ENCODE measurements at regions not wholly inside any gene's neighbourhood (a gene's known extent, or its start where the extent isn't known, plus 50 kb on each side); places are given as distances from the start of the nearest gene placed in this dataset.

- Histone ChIP-seq H3K4me2 (ENCODE audit: extremely low read depth, insufficient read depth, low read length) (no peak overlapping the region), H4K20me1 (ENCODE audit: control insufficient read depth, extremely low read depth, insufficient read depth, low read length) (no peaks in the 10 kb centered on the region), H2AFZ (ENCODE audit: low read length) (no peak overlapping the region), H3K4me1 (ENCODE audit: control insufficient read depth, extremely low read depth, insufficient read depth, low read length) (no peaks in the 10 kb centered on the region), H3K79me2 (ENCODE audit: control insufficient read depth, insufficient read depth, low read length) (no peaks in the 10 kb centered on the region), H3K9ac (ENCODE audit: insufficient read depth, low read length) (no peak overlapping the region), H3K9me3 (ENCODE audit: control insufficient read depth, insufficient read depth, low read depth, low read length) (no peaks in the 10 kb centered on the region), H3K27ac (ENCODE audit: insufficient read depth, low read length) (no peak overlapping the region), H3K27me3 (ENCODE audit: control insufficient read depth, insufficient read depth, low read length) (no peaks in the 10 kb centered on the region), H3K4me3 (replicated peaks in 1 of 4; ENCODE audit: control extremely low read depth in 1 of 4, insufficient read depth in 1 of 4, low read depth in 3 of 4, low read length in 4 of 4) (no peak overlapping the region), H3K36me3 (ENCODE audit: control insufficient read depth, insufficient read depth, low read length) (no peaks in the 10 kb centered on the region)
- DNase-seq (ENCODE audit: low read depth in 2 of 2): no peak
- TF ChIP-seq CTCF (conservative IDR thresholded peaks at IDR 0.05 in 1 of 2, IDR thresholded peaks at IDR 0.05 in 1 of 2; ENCODE audit: low read depth in 1 of 2, low read length in 2 of 2) (no peak), EZH2 (IDR thresholded peaks at IDR 0.05; ENCODE audit: low read length, missing control alignments) (no peak)
Measured at GRCh38 chr4:123569541-123569940, 172.9 kb downstream of the SPRY1 start.

- Histone ChIP-seq H3K9ac (ENCODE audit: insufficient read depth, low read length) (no peak overlapping the region), H3K9me3 (ENCODE audit: control insufficient read depth, insufficient read depth, low read depth, low read length) (no peaks in the 10 kb centered on the region), H3K4me1 (ENCODE audit: control insufficient read depth, extremely low read depth, insufficient read depth, low read length) (no peaks in the 10 kb centered on the region), H3K4me3 (replicated peaks in 1 of 4; ENCODE audit: control extremely low read depth in 1 of 4, insufficient read depth in 1 of 4, low read depth in 3 of 4, low read length in 4 of 4) (no peak overlapping the region), H3K36me3 (ENCODE audit: control insufficient read depth, insufficient read depth, low read length) (no peaks in the 10 kb centered on the region), H2AFZ (ENCODE audit: low read length) (no peak overlapping the region), H4K20me1 (ENCODE audit: control insufficient read depth, extremely low read depth, insufficient read depth, low read length) (no peaks in the 10 kb centered on the region), H3K27ac (ENCODE audit: insufficient read depth, low read length) (no peak overlapping the region), H3K79me2 (ENCODE audit: control insufficient read depth, insufficient read depth, low read length) (no peaks in the 10 kb centered on the region), H3K27me3 (ENCODE audit: control insufficient read depth, insufficient read depth, low read length) (no peaks in the 10 kb centered on the region), H3K4me2 (ENCODE audit: extremely low read depth, insufficient read depth, low read length) (no peak overlapping the region)
- DNase-seq (ENCODE audit: low read depth in 2 of 2): no peak
- TF ChIP-seq EZH2 (IDR thresholded peaks at IDR 0.05; ENCODE audit: low read length, missing control alignments): no peak
- TF ChIP-seq CTCF (conservative IDR thresholded peaks at IDR 0.05 in 1 of 2, IDR thresholded peaks at IDR 0.05 in 1 of 2; ENCODE audit: low read depth in 1 of 2, low read length in 2 of 2): no peak
Measured at GRCh38 chr4:123573866-123574508, 177.4 kb downstream of the SPRY1 start.

GRCh38 chr4:123575291-123575690 lies 178.7 kb downstream of the SPRY1 start:
- no peaks in the 10 kb centered on the region for H3K9me3 ChIP-seq (ENCODE audit: control insufficient read depth, insufficient read depth, low read depth, low read length)
- H3K9ac ChIP-seq (ENCODE audit: insufficient read depth, low read length): no peak overlapping the region
- no peaks in the 10 kb centered on the region for H4K20me1 ChIP-seq (ENCODE audit: control insufficient read depth, extremely low read depth, insufficient read depth, low read length)
- no peak for DNase-seq (ENCODE audit: low read depth in 2 of 2)
- H3K4me2 ChIP-seq (ENCODE audit: extremely low read depth, insufficient read depth, low read length): no peak overlapping the region
- H3K27ac ChIP-seq (ENCODE audit: insufficient read depth, low read length): no peak overlapping the region
- no peaks in the 10 kb centered on the region for H3K4me1 ChIP-seq (ENCODE audit: control insufficient read depth, extremely low read depth, insufficient read depth, low read length)
- H3K36me3 ChIP-seq (ENCODE audit: control insufficient read depth, insufficient read depth, low read length): no peaks in the 10 kb centered on the region
- no peak overlapping the region for H2AFZ ChIP-seq (ENCODE audit: low read length)
- no peaks in the 10 kb centered on the region for H3K79me2 ChIP-seq (ENCODE audit: control insufficient read depth, insufficient read depth, low read length)
- TF ChIP-seq EZH2 (IDR thresholded peaks at IDR 0.05; ENCODE audit: low read length, missing control alignments) (no peak), CTCF (conservative IDR thresholded peaks at IDR 0.05 in 1 of 2, IDR thresholded peaks at IDR 0.05 in 1 of 2; ENCODE audit: low read depth in 1 of 2, low read length in 2 of 2) (no peak)
- no peaks in the 10 kb centered on the region for H3K27me3 ChIP-seq (ENCODE audit: control insufficient read depth, insufficient read depth, low read length)
- no peak overlapping the region for H3K4me3 ChIP-seq (replicated peaks in 1 of 4; ENCODE audit: control extremely low read depth in 1 of 4, insufficient read depth in 1 of 4, low read depth in 3 of 4, low read length in 4 of 4)

All from fibroblast of lung (primary cell).